NOMO-1 (cell line): ENCODE measurements at regions not wholly inside any gene's neighbourhood (a gene's known extent, or its start where the extent isn't known, plus 50 kb on each side); places are given as distances from the start of the nearest gene placed in this dataset.
"Not testable (repeated sequence)": the region's sequence is repeated elsewhere in the genome, so short reads cannot be mapped to it uniquely, and the experiment has no call there.

Source experiments
- DNase-seq, 2 experiments: peaks; one replicate each; lab custom pipeline; 2025; ENCODE audit not compliant: unreplicated experiment in 2 of 2; lab: John Stamatoyannopoulos, UW

GRCh38 chr6:167392631-167393316 is 67.9 kb downstream of the TTLL2 start:
- DNase-seq, result no peak

- DNase-seq, result no peak
These were observed 68.8 kb downstream of the TTLL2 start for GRCh38 chr6:167393731-167394130.

- DNase-seq, result no peak
These were observed 69.5 kb downstream of the TTLL2 start for GRCh38 chr6:167394339-167394738.

GRCh38 chr6:167394820-167395219 is 69.9 kb downstream of the TTLL2 start:
- no peak for DNase-seq

- no peak for DNase-seq
These were observed 71.3 kb downstream of the TTLL2 start for GRCh38 chr6:167396068-167396658.

- no peak for DNase-seq
These were observed 72.0 kb downstream of the TTLL2 start for GRCh38 chr6:167396659-167397490.

- no peak for DNase-seq
These were observed 72.8 kb downstream of the TTLL2 start for GRCh38 chr6:167397712-167398111.

GRCh38 chr6:167398214-167399050 is 73.5 kb downstream of the TTLL2 start:
- DNase-seq, result no peak

GRCh38 chr6:167399051-167399387 is 74.1 kb downstream of the TTLL2 start:
- no peak for DNase-seq

- DNase-seq, result no peak
These were observed 74.7 kb downstream of the TTLL2 start for GRCh38 chr6:167399599-167399998.

GRCh38 chr6:167400482-167401138 is 75.7 kb downstream of the TTLL2 start:
- DNase-seq, result no peak

- DNase-seq, result no peak
These were observed 76.8 kb downstream of the TTLL2 start for GRCh38 chr6:167401525-167402194.

GRCh38 chr6:167402195-167402686 is 77.4 kb downstream of the TTLL2 start:
- no peak for DNase-seq

GRCh38 chr6:167403427-167403826 is 78.5 kb downstream of the TTLL2 start:
- no peak for DNase-seq

- no peak for DNase-seq
These were observed 79.6 kb downstream of the TTLL2 start for GRCh38 chr6:167404385-167405049.

- no peak for DNase-seq
These were observed 81.1 kb downstream of the TTLL2 start for GRCh38 chr6:167405778-167406532.

GRCh38 chr6:167406533-167407238 is 81.8 kb downstream of the TTLL2 start:
- not testable (repeated sequence) for DNase-seq
